WI38 (cell line): ENCODE measurements at regions not wholly inside any gene's neighbourhood (a gene's known extent, or its start where the extent isn't known, plus 50 kb on each side); places are given as distances from the start of the nearest gene placed in this dataset.

ENCODE experiments used
- H3K4me3 ChIP-seq: 2 replicates; pipeline ENCODE4 v1.5.1; 2011; ENCODE audit warnings: low read depth, mild to moderate bottlenecking, control low read depth, low read length
- TF ChIP-seq, protein P1 (sequence below): IDR thresholded peaks from 2 replicates; pipeline ENCODE4 v1.5.1; 2012; ENCODE audit warnings: low read depth, mild to moderate bottlenecking, control low read depth, low read length

DNA sequence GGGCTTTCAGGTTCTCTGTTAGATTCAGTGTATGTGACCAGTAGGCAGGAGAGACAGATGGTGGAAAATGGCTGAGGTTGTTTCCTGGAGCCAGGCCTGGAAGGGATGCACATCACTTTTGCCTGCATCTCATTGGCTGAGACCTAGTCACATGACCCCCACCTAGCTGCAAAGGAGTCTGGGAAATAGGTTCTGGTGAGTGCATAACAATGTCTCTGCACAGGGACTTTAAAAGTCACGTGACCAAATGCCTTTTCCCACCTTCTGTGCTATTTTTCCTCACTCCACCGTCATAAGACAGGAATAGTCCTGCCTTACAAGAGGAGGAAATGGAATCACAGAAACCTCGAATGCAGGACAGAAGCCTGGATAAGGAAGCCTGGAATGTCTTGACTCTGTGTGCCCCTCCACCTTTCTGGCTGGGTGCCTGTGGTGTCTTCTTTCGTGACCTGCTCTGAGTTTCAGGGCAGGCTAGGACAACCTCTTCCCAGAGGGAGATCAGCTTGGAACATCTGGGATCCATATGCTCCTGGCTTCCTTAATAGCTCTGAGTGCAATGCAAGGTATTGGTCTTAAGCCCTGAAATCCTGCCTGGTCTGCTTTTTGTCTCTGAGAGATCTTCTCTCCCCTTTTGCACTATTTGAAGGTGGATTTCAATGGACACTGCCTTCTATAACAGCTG is 139.9 kb upstream of the ZNF438 start:
- H3K4me3 ChIP-seq: no peak overlapping the region
- TF ChIP-seq, protein P1, sequence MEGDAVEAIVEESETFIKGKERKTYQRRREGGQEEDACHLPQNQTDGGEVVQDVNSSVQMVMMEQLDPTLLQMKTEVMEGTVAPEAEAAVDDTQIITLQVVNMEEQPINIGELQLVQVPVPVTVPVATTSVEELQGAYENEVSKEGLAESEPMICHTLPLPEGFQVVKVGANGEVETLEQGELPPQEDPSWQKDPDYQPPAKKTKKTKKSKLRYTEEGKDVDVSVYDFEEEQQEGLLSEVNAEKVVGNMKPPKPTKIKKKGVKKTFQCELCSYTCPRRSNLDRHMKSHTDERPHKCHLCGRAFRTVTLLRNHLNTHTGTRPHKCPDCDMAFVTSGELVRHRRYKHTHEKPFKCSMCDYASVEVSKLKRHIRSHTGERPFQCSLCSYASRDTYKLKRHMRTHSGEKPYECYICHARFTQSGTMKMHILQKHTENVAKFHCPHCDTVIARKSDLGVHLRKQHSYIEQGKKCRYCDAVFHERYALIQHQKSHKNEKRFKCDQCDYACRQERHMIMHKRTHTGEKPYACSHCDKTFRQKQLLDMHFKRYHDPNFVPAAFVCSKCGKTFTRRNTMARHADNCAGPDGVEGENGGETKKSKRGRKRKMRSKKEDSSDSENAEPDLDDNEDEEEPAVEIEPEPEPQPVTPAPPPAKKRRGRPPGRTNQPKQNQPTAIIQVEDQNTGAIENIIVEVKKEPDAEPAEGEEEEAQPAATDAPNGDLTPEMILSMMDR: no peak

- H3K4me3 ChIP-seq: no peak overlapping the region
- TF ChIP-seq, protein P1: no peak
These were observed 141.3 kb upstream of the ZNF438 start for GRCh38 chr10:31172925-31173324.

- TF ChIP-seq, protein P1: no peak
These were observed 142.1 kb upstream of the ZNF438 start for GRCh38 chr10:31173752-31174151.

GRCh38 chr10:31179091-31179680 is 139.8 kb upstream of the ZEB1 start:
- TF ChIP-seq, protein P1: no peak

More at GRCh38 chr10:31173752-31174151, 142.1 kb upstream of the ZNF438 start:
- no peak overlapping the region for H3K4me3 ChIP-seq

GRCh38 chr10:31186225-31187000 is 132.6 kb upstream of the ZEB1 start:
- TF ChIP-seq, protein P1: no peak
- H3K4me3 ChIP-seq: no peak overlapping the region

More at GRCh38 chr10:31179091-31179680, 139.8 kb upstream of the ZEB1 start:
- no peak overlapping the region for H3K4me3 ChIP-seq

GRCh38 chr10:31187182-31187581 is 131.8 kb upstream of the ZEB1 start:
- TF ChIP-seq, protein P1: no peak
- no peak overlapping the region for H3K4me3 ChIP-seq
